ENCODE measurements at regions not wholly inside any gene's neighbourhood (a gene's known extent, or its start where the extent isn't known, plus 50 kb on each side); places are given as distances from the start of the nearest gene placed in this dataset.

- no peaks in the 10 kb centered on the region for H3K36me3 ChIP-seq (replicated peaks; ENCODE audit: low read depth, low read length)
- no peak overlapping the region for H3K4me2 ChIP-seq (ENCODE audit: low read length)
- peaks cover 5% of the 10 kb centered on the region; the same call in 1 of the 2 replicates for H3K9me3 ChIP-seq (ENCODE audit: insufficient read depth, low read length)
- H3K4me1 ChIP-seq (ENCODE audit: low read length) = no peaks in the 10 kb centered on the region
- no peak overlapping the region for H2AFZ ChIP-seq (ENCODE audit: low read depth, low read length)
- H3K79me2 ChIP-seq (ENCODE audit: low read length) = no peaks in the 10 kb centered on the region
- H3K9ac ChIP-seq (ENCODE audit: low read length) = no peak overlapping the region
- no peak overlapping the region for H3K4me3 ChIP-seq (ENCODE audit: low read length)
- no peaks in the 10 kb centered on the region for H3K27me3 ChIP-seq (ENCODE audit: low read depth, low read length)
- no peaks in the 10 kb centered on the region for H4K20me1 ChIP-seq (ENCODE audit: insufficient read depth, low read length)
- H3K27ac ChIP-seq (ENCODE audit: low read length) = no peak overlapping the region
- TF ChIP-seq CTCF (IDR thresholded peaks at IDR 0.05; ENCODE audit: low read depth, low read length) (no peak), EZH2phosphoT487 (IDR thresholded peaks at IDR 0.05; ENCODE audit: low read depth) (no peak)
Measured at GRCh38 chr20:39990692-39991091, 698.3 kb downstream of the MAFB start.

GRCh38 chr20:39988991-39989390 lies 700.0 kb downstream of the MAFB start:
- H3K9ac ChIP-seq (ENCODE audit: low read length) = no peak overlapping the region
- H3K27me3 ChIP-seq (ENCODE audit: low read depth, low read length) = no peaks in the 10 kb centered on the region
- H3K4me1 ChIP-seq (ENCODE audit: low read length) = no peaks in the 10 kb centered on the region
- H3K36me3 ChIP-seq (replicated peaks; ENCODE audit: low read depth, low read length) = no peaks in the 10 kb centered on the region
- TF ChIP-seq EZH2phosphoT487 (IDR thresholded peaks at IDR 0.05; ENCODE audit: low read depth) = no peak
- TF ChIP-seq CTCF (IDR thresholded peaks at IDR 0.05; ENCODE audit: low read depth, low read length) = no peak
- no peaks in the 10 kb centered on the region for H4K20me1 ChIP-seq (ENCODE audit: insufficient read depth, low read length)
- H3K4me2 ChIP-seq (ENCODE audit: low read length) = no peak overlapping the region
- no peaks in the 10 kb centered on the region for H3K79me2 ChIP-seq (ENCODE audit: low read length)
- no peak overlapping the region for H2AFZ ChIP-seq (ENCODE audit: low read depth, low read length)
- H3K27ac ChIP-seq (ENCODE audit: low read length) = no peak overlapping the region
- no peak overlapping the region for H3K4me3 ChIP-seq (ENCODE audit: low read length)
- H3K9me3 ChIP-seq (ENCODE audit: insufficient read depth, low read length) = peaks cover 5% of the 10 kb centered on the region; the same call in 1 of the 2 replicates

- Histone ChIP-seq H3K27ac (ENCODE audit: low read length) (no peak overlapping the region), H3K4me2 (ENCODE audit: low read length) (no peak overlapping the region), H3K36me3 (replicated peaks; ENCODE audit: low read depth, low read length) (no peaks in the 10 kb centered on the region), H3K27me3 (ENCODE audit: low read depth, low read length) (no peaks in the 10 kb centered on the region), H3K4me1 (ENCODE audit: low read length) (no peaks in the 10 kb centered on the region), H3K4me3 (ENCODE audit: low read length) (no peak overlapping the region), H3K9me3 (ENCODE audit: insufficient read depth, low read length) (peaks cover 5% of the 10 kb centered on the region; the same call in 1 of the 2 replicates), H4K20me1 (ENCODE audit: insufficient read depth, low read length) (no peaks in the 10 kb centered on the region), H2AFZ (ENCODE audit: low read depth, low read length) (no peak overlapping the region), H3K9ac (ENCODE audit: low read length) (no peak overlapping the region), H3K79me2 (ENCODE audit: low read length) (no peaks in the 10 kb centered on the region)
- TF ChIP-seq CTCF (IDR thresholded peaks at IDR 0.05; ENCODE audit: low read depth, low read length) = no peak
- no peak for TF ChIP-seq EZH2phosphoT487 (IDR thresholded peaks at IDR 0.05; ENCODE audit: low read depth)
Measured at GRCh38 chr20:39986173-39986904, 702.7 kb downstream of the MAFB start.

- no peaks in the 10 kb centered on the region for H4K20me1 ChIP-seq (ENCODE audit: insufficient read depth, low read length)
- H3K4me3 ChIP-seq (ENCODE audit: low read length) = no peak overlapping the region
- H3K9me3 ChIP-seq (ENCODE audit: insufficient read depth, low read length) = no peaks in the 10 kb centered on the region
- no peak overlapping the region for H3K4me2 ChIP-seq (ENCODE audit: low read length)
- no peaks in the 10 kb centered on the region for H3K27me3 ChIP-seq (ENCODE audit: low read depth, low read length)
- H3K79me2 ChIP-seq (ENCODE audit: low read length) = no peaks in the 10 kb centered on the region
- no peaks in the 10 kb centered on the region for H3K4me1 ChIP-seq (ENCODE audit: low read length)
- no peak overlapping the region for H3K27ac ChIP-seq (ENCODE audit: low read length)
- no peaks in the 10 kb centered on the region for H3K36me3 ChIP-seq (replicated peaks; ENCODE audit: low read depth, low read length)
- H3K9ac ChIP-seq (ENCODE audit: low read length) = no peak overlapping the region
- no peak for TF ChIP-seq CTCF (IDR thresholded peaks at IDR 0.05; ENCODE audit: low read depth, low read length)
- TF ChIP-seq EZH2phosphoT487 (IDR thresholded peaks at IDR 0.05; ENCODE audit: low read depth) = no peak
- H2AFZ ChIP-seq (ENCODE audit: low read depth, low read length) = no peak overlapping the region
Measured at GRCh38 chr20:39985271-39985827, 703.7 kb downstream of the MAFB start.
